Neural crest cell (in vitro differentiated cells): ENCODE measurements at regions not wholly inside any gene's neighbourhood (a gene's known extent, or its start where the extent isn't known, plus 50 kb on each side); places are given as distances from the start of the nearest gene placed in this dataset.

Experiments used
- DNase-seq: peaks from one replicate; pipeline ENCODE4 v3.0.0; 2021; ENCODE audit warnings: low read depth, mixed read lengths, low spot score
- H3K27ac Mint-ChIP-seq: one replicate; pipeline ENCODE4 v1.8.0; 2021; ENCODE audit warnings: mild to moderate bottlenecking, mixed read lengths; ENCODE audit not compliant: unreplicated experiment
- H3K27me3 Mint-ChIP-seq: 2 replicates; pipeline ENCODE4 v1.8.0; 2021; ENCODE audit warnings: low read depth, mild to moderate bottlenecking, mixed read lengths
- H3K36me3 Mint-ChIP-seq: 2 replicates; pipeline ENCODE4 v1.8.0; 2021; ENCODE audit warnings: low read depth, mild to moderate bottlenecking, mixed read lengths
- H3K4me1 Mint-ChIP-seq: 2 replicates; pipeline ENCODE4 v1.8.0; 2021; ENCODE audit warnings: mixed read lengths
- H3K4me3 Mint-ChIP-seq: one replicate; pipeline ENCODE4 v1.8.0; 2021; ENCODE audit warnings: mild to moderate bottlenecking, mixed read lengths
- H3K9me3 Mint-ChIP-seq: 2 replicates; pipeline ENCODE4 v1.8.0; 2021; ENCODE audit warnings: mixed read lengths
- CTCF ChIP-seq: fragments of 200-600 bp; sonication (generic); conservative IDR thresholded peaks from 2 replicates; pipeline ENCODE4 v1.5.0; 2021; ENCODE audit warnings: antibody characterized with exemption, mild to moderate bottlenecking

- TF ChIP-seq CTCF: no peak
- Mint-ChIP-seq H3K4me3 (no peak overlapping the region), H3K27ac (no peak overlapping the region), H3K27me3 (no peaks in the 10 kb centered on the region), H3K9me3 (peaks cover 2% of the 10 kb centered on the region), H3K4me1 (peaks cover 7% of the 10 kb centered on the region), H3K36me3 (no peaks in the 10 kb centered on the region)
- DNase-seq: no peak
Observed at GRCh38 chr4:32778025-32778424, 2057.9 kb downstream of the PCDH7 start.

GRCh38 chr4:32778938-32779337 is 2058.8 kb downstream of the PCDH7 start:
- Mint-ChIP-seq H3K36me3 (no peaks in the 10 kb centered on the region), H3K9me3 (peaks cover 2% of the 10 kb centered on the region), H3K27me3 (no peaks in the 10 kb centered on the region), H3K27ac (no peak overlapping the region), H3K4me1 (peaks cover 7% of the 10 kb centered on the region), H3K4me3 (no peak overlapping the region)
- TF ChIP-seq CTCF: no peak
- no peak for DNase-seq

- TF ChIP-seq CTCF: no peak
- Mint-ChIP-seq H3K9me3 (peaks cover 2% of the 10 kb centered on the region), H3K27me3 (no peaks in the 10 kb centered on the region), H3K4me1 (peaks cover 8% of the 10 kb centered on the region), H3K27ac (no peak overlapping the region), H3K36me3 (no peaks in the 10 kb centered on the region), H3K4me3 (no peak overlapping the region)
- DNase-seq: no peak
Observed at GRCh38 chr4:32789026-32789608, 2068.9 kb downstream of the PCDH7 start.

- TF ChIP-seq CTCF: no peak
- H3K27ac Mint-ChIP-seq: no peak overlapping the region
- no peak overlapping the region for H3K4me3 Mint-ChIP-seq
- peaks cover 2% of the 10 kb centered on the region for H3K9me3 Mint-ChIP-seq
- H3K36me3 Mint-ChIP-seq: no peaks in the 10 kb centered on the region
- DNase-seq: no peak
- H3K4me1 Mint-ChIP-seq: peaks cover 8% of the 10 kb centered on the region
- H3K27me3 Mint-ChIP-seq: no peaks in the 10 kb centered on the region
Observed at GRCh38 chr4:32790803-32791202, 2070.6 kb downstream of the PCDH7 start.

- Mint-ChIP-seq H3K27me3 (no peaks in the 10 kb centered on the region), H3K4me1 (no peaks in the 10 kb centered on the region), H3K36me3 (no peaks in the 10 kb centered on the region), H3K9me3 (peaks cover 10% of the 10 kb centered on the region), H3K27ac (no peak overlapping the region), H3K4me3 (no peak overlapping the region)
- TF ChIP-seq CTCF: no peak
- no peak for DNase-seq
Observed at GRCh38 chr4:32798471-32799159, 2078.4 kb downstream of the PCDH7 start.
